Upper lobe of left lung (tissue), 6 donors: ENCODE measurements at regions not wholly inside any gene's neighbourhood (a gene's known extent, or its start where the extent isn't known, plus 50 kb on each side); places are given as distances from the start of the nearest gene placed in this dataset.

Experiments used
- ATAC-seq, 2 donors: fragments of 200-7000 bp; cut with Tn5 transposase; one replicate each; pipeline ENCODE4 v1.9.1; 2022; ENCODE audit warnings: mild to moderate bottlenecking in 2 of 2, moderate library complexity in 2 of 2; ENCODE audit not compliant: low FRiP score in 2 of 2
- DNase-seq, 2 donors: peaks; one replicate each; pipeline ENCODE4 v3.0.0-alpha.2; 2019 to 2020
- H3K27ac ChIP-seq, 4 donors: fragments of 200-600 bp; sonication (generic); one replicate each; pipeline ENCODE4 v1.5.1; 2016 to 2019
- H3K27me3 ChIP-seq, 4 donors: fragments of 200-600 bp; sonication (generic); one replicate each; pipeline ENCODE4 v1.5.1; 2017 to 2019
- H3K36me3 ChIP-seq, 4 donors: fragments of 200-600 bp; sonication (generic); one replicate each; pipeline ENCODE4 v1.5.1; 2016 to 2019
- H3K4me1 ChIP-seq, 4 donors: fragments of 200-600 bp; sonication (generic); one replicate each; pipeline ENCODE4 v1.5.1; 2018 to 2019
- H3K4me3 ChIP-seq, 4 donors: fragments of 200-600 bp; sonication (generic); one replicate each; pipeline ENCODE4 v1.5.1; 2017 to 2019; ENCODE audit warnings: mild to moderate bottlenecking in 2 of 4, moderate library complexity in 1 of 4
- H3K9me3 ChIP-seq, 4 donors: fragments of 200-600 bp; sonication (generic); one replicate each; pipeline ENCODE4 v1.5.1; 2018 to 2019
- EP300 ChIP-seq, 4 donors: sonication (generic); formaldehyde crosslinking; IDR thresholded peaks; one replicate each; pipeline ENCODE4 v1.5.1; 2017; ENCODE audit warnings: antibody characterized with exemption in 4 of 4, control low read depth in 2 of 4
- POLR2A ChIP-seq, 4 donors: fragments of 450-650 bp; IDR thresholded peaks; one replicate each; pipeline ENCODE4 v1.5.1; 2016 to 2017; ENCODE audit warnings: antibody characterized with exemption in 4 of 4, mild to moderate bottlenecking in 2 of 4
- POLR2AphosphoS5 ChIP-seq, 2 donors: sonication (generic); formaldehyde crosslinking; IDR thresholded peaks; one replicate each; pipeline ENCODE4 v1.5.1; 2017; ENCODE audit warnings: antibody characterized with exemption in 2 of 2
- whole genome bisulfite sequencing, 2 donors: methylation state at CpG; one replicate each; pipeline ENCODE4 v1.1.5; 2017 to 2018; 5-methylcytosine and 5-hydroxymethylcytosine counted together
- TF ChIP-seq, protein P1 (sequence below), 6 experiments: fragments of 450-650 bp in 4 of 6; fragments of 200-600 bp in 2 of 6; sonication (generic) in 2 of 6; IDR thresholded peaks; one replicate each; pipeline ENCODE4 v1.5.1; 2016 to 2019; ENCODE audit warnings: antibody characterized with exemption in 6 of 6
- donor health status: DM: no; HTN: no; CAD: no; lungs with moderate emphysema.
- donor health status: DM: no; HTN: yes; CAD: no; lungs with severe emphysema.

DNA sequence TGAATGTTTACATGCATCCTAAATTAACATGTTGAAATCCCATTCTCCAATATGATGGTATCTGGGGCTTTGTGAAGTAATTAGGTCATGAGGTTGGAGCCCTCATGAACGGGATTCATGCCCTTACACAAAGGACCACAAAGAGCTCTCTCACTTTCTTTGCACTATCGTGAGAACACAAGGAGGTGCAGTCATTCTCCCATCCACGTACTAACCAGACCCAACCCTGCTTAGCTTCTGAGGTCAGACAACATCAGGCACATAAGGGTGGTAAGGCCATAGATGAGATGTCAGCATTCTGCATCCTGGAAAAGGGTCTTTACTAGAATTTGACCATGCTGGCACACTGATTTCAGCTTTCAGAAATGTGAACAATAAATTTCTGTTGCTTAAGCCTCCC, 1211.9 kb upstream of the MIR17HG start:
- DNase-seq (no peak), ATAC-seq (no peak)
- WGBS, 2 donors: 62 to 85% methylated on average over 3 of the region's 3 CpGs
- Histone ChIP-seq H3K27me3 (no peaks in the 10 kb centered on the region), H3K36me3 (no peaks in the 10 kb centered on the region), H3K27ac (no peak overlapping the region), H3K9me3 (no peaks in the 10 kb centered on the region), H3K4me1 (no peaks in the 10 kb centered on the region), H3K4me3 (no peak overlapping the region)
- no peak for TF ChIP-seq POLR2AphosphoS5 (IDR thresholded peaks at IDR 0.05)
- no peak for TF ChIP-seq EP300 (IDR thresholded peaks at IDR 0.05)
- TF ChIP-seq, protein P1, sequence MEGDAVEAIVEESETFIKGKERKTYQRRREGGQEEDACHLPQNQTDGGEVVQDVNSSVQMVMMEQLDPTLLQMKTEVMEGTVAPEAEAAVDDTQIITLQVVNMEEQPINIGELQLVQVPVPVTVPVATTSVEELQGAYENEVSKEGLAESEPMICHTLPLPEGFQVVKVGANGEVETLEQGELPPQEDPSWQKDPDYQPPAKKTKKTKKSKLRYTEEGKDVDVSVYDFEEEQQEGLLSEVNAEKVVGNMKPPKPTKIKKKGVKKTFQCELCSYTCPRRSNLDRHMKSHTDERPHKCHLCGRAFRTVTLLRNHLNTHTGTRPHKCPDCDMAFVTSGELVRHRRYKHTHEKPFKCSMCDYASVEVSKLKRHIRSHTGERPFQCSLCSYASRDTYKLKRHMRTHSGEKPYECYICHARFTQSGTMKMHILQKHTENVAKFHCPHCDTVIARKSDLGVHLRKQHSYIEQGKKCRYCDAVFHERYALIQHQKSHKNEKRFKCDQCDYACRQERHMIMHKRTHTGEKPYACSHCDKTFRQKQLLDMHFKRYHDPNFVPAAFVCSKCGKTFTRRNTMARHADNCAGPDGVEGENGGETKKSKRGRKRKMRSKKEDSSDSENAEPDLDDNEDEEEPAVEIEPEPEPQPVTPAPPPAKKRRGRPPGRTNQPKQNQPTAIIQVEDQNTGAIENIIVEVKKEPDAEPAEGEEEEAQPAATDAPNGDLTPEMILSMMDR (IDR thresholded peaks at IDR 0.05): no peak
- TF ChIP-seq POLR2A (IDR thresholded peaks at IDR 0.05): no peak

- H3K27ac ChIP-seq: no peak overlapping the region
- H3K27me3 ChIP-seq: no peaks in the 10 kb centered on the region
- no peaks in the 10 kb centered on the region for H3K9me3 ChIP-seq
- WGBS, 2 donors: 62 to 64% methylated on average over 5 of the region's 5 CpGs
- no peak for ATAC-seq
- no peaks in the 10 kb centered on the region for H3K4me1 ChIP-seq
- DNase-seq: no peak
- H3K4me3 ChIP-seq: no peak overlapping the region
- H3K36me3 ChIP-seq: no peaks in the 10 kb centered on the region
- TF ChIP-seq POLR2A (IDR thresholded peaks at IDR 0.05) (no peak), POLR2AphosphoS5 (IDR thresholded peaks at IDR 0.05) (no peak), EP300 (IDR thresholded peaks at IDR 0.05) (no peak)
- TF ChIP-seq, protein P1 (IDR thresholded peaks at IDR 0.05): no peak
Measured at GRCh38 chr13:90142251-90142650, 1205.2 kb upstream of the MIR17HG start.

DNA sequence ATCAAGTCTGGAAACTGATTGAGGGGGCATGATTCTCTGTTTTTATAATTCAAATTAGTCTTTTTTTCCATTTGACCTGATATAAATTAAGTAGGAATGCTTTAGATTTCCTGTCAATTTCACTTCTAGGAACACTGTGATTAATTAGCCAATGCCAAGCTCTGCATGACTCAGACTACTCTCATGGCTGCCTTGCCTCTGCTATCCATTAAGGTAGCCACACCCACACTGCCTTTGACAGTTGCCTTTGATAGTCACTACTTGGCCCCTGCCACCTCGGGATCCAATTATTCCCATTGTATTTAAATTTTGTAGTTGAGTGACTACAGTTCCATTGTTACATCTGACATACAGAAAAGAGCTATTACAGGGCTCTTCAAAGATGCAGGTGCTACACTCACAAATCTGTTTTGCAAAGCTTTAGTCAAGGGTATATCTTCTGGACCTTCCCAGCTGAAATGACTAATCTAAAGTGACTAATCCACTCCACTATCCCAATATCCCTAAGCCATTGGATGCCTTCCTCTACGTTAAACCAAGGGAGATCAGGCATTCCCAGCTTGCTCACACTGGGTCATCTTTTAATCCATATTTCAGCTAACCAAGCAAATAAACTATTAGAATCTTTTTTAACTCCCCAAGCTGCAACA, 1193.1 kb upstream of the MIR17HG start:
- DNase-seq (no peak), ATAC-seq (no peak)
- TF ChIP-seq, protein P1 (IDR thresholded peaks at IDR 0.05): no peak
- TF ChIP-seq POLR2AphosphoS5 (IDR thresholded peaks at IDR 0.05): no peak
- TF ChIP-seq EP300 (IDR thresholded peaks at IDR 0.05): no peak
- TF ChIP-seq POLR2A (IDR thresholded peaks at IDR 0.05): no peak
- Histone ChIP-seq H3K36me3 (no peaks in the 10 kb centered on the region), H3K27ac (no peak overlapping the region), H3K4me3 (no peak overlapping the region), H3K9me3 (no peaks in the 10 kb centered on the region), H3K4me1 (no peaks in the 10 kb centered on the region), H3K27me3 (no peaks in the 10 kb centered on the region)
- 78 to 83% methylated on average over 2 of the region's 2 CpGs for WGBS, 2 donors

GRCh38 chr13:90156390-90156789, 1191.1 kb upstream of the MIR17HG start:
- H3K36me3 ChIP-seq: no peaks in the 10 kb centered on the region
- H3K27ac ChIP-seq: no peak overlapping the region
- H3K9me3 ChIP-seq: no peaks in the 10 kb centered on the region
- H3K27me3 ChIP-seq: no peaks in the 10 kb centered on the region
- TF ChIP-seq POLR2A (IDR thresholded peaks at IDR 0.05) (no peak), EP300 (IDR thresholded peaks at IDR 0.05) (no peak), POLR2AphosphoS5 (IDR thresholded peaks at IDR 0.05) (no peak)
- TF ChIP-seq, protein P1 (IDR thresholded peaks at IDR 0.05): no peak
- no peaks in the 10 kb centered on the region for H3K4me1 ChIP-seq
- no peak for ATAC-seq
- no peak overlapping the region for H3K4me3 ChIP-seq
- DNase-seq: no peak
- WGBS, 2 donors: 17 to 25% methylated on average over 1 of the region's 1 CpG

- Histone ChIP-seq H3K27me3 (no peaks in the 10 kb centered on the region), H3K9me3 (no peaks in the 10 kb centered on the region), H3K27ac (no peak overlapping the region), H3K4me1 (no peaks in the 10 kb centered on the region), H3K4me3 (no peak overlapping the region), H3K36me3 (no peaks in the 10 kb centered on the region)
- TF ChIP-seq, protein P1 (IDR thresholded peaks at IDR 0.05): no peak
- TF ChIP-seq EP300 (IDR thresholded peaks at IDR 0.05): no peak
- no peak for TF ChIP-seq POLR2A (IDR thresholded peaks at IDR 0.05)
- no peak for TF ChIP-seq POLR2AphosphoS5 (IDR thresholded peaks at IDR 0.05)
- 91 to 95% methylated on average over 1 of the region's 1 CpG for WGBS, 2 donors
- DNase-seq: no peak
- ATAC-seq: no peak
Measured at GRCh38 chr13:90168953-90169352, 1178.5 kb upstream of the MIR17HG start.
